ENCODE measurements at regions not wholly inside any gene's neighbourhood (a gene's known extent, or its start where the extent isn't known, plus 50 kb on each side); places are given as distances from the start of the nearest gene placed in this dataset.

- no peak for TF ChIP-seq CTCF (IDR thresholded peaks at IDR 0.05)
- TF ChIP-seq ZFX (IDR thresholded peaks at IDR 0.05; ENCODE audit: borderline replicate concordance), result no peak
These were observed 1256.5 kb downstream of the SI start for GRCh38 chr3:163821841-163822240.
